ENCODE measurements at regions not wholly inside any gene's neighbourhood (a gene's known extent, or its start where the extent isn't known, plus 50 kb on each side); places are given as distances from the start of the nearest gene placed in this dataset.

DNA sequence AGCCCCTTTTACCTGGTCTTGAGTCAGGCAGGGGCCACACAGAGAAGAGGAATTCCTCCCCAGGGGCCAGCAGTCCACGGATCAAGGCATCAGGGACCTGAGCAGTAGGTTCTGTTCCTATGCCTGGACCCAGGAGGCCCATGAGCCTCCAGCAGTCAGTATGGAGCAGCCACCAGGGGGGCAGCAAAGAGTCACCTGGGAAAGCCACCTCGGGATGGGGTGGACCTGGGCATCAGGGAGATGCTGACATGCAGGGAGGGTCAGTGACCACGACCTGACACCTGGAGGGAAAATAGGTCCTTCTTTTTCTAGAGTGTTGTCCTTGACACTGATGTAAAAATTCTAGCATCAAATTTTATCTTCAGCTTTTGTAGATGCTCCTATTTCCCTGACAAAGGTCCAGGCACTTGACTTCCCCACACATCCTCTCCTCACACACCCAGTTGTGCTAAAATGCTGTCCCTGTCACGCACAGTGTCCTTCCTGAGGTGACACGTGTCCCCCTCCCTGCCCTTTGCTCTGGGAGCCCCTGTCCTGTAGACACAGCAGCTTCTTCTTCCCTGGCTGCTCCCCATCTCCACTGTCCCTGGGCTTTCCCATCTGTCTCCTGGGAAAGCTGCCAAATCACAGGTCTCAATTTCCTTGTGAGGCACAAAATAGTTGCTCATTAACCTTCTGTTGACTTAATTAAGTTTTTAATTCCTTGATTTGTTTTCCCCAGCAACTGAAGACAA lies 70.0 kb upstream of the IGLL5 start:
- TF ChIP-seq POLR2A (IDR thresholded peaks at IDR 0.05) (no peak), CTCF (IDR thresholded peaks at IDR 0.05) (no peak)
